Testis (tissue), 2 donors: ENCODE measurements at regions not wholly inside any gene's neighbourhood (a gene's known extent, or its start where the extent isn't known, plus 50 kb on each side); places are given as distances from the start of the nearest gene placed in this dataset.

ENCODE experiments used
- CTCF ChIP-seq, 3 experiments: fragments of 450-650 bp in 2 of 3; fragments of 200-600 bp in 1 of 3; sonication (generic) in 1 of 3; IDR thresholded peaks; one replicate each; pipeline ENCODE4 v1.5.1; 2016 to 2019; ENCODE audit warnings: antibody characterized with exemption in 3 of 3, mild to moderate bottlenecking in 2 of 3, moderate library complexity in 1 of 3
- POLR2A ChIP-seq: fragments of 450-650 bp; IDR thresholded peaks from one replicate; pipeline ENCODE4 v1.6.1; 2017; ENCODE audit warnings: antibody characterized with exemption, mild to moderate bottlenecking, moderate library complexity

- TF ChIP-seq CTCF (IDR thresholded peaks at IDR 0.05) = no peak
- TF ChIP-seq POLR2A = no peak
These were observed 54.2 kb upstream of the PHF21A start for GRCh38 chr11:46175401-46176002.
